UCSD-AML1 (cell line): ENCODE measurements at regions not wholly inside any gene's neighbourhood (a gene's known extent, or its start where the extent isn't known, plus 50 kb on each side); places are given as distances from the start of the nearest gene placed in this dataset.
"Not testable (repeated sequence)": the region's sequence is repeated elsewhere in the genome, so short reads cannot be mapped to it uniquely, and the experiment has no call there.

Experiments
- DNase-seq: peaks from one replicate; lab custom pipeline; 2025; ENCODE audit not compliant: unreplicated experiment; lab: John Stamatoyannopoulos, UW

- DNase-seq = no peak
These were observed 220.8 kb downstream of the NMUR2 start for GRCh38 chr5:152184266-152184665.

- no peak for DNase-seq
These were observed 223.6 kb downstream of the NMUR2 start for GRCh38 chr5:152181461-152181860.

DNA sequence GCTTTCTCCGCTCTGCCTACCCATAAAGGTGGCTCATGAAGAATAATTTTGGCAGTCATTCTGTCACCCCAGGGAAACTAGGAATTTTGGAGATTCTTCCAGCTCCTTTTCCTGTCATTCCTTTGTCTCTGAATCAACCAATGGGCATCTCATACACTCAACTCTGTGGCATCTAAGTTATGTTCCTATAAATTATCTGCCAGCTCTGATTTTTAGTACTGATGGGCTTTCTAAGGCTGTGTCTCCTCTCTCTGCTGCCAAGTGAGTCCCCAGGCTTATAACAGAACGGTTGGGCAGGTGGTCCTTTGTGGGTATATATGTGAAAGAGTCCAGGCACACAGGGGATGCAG, 226.8 kb downstream of the NMUR2 start:
- DNase-seq = no peak

DNA sequence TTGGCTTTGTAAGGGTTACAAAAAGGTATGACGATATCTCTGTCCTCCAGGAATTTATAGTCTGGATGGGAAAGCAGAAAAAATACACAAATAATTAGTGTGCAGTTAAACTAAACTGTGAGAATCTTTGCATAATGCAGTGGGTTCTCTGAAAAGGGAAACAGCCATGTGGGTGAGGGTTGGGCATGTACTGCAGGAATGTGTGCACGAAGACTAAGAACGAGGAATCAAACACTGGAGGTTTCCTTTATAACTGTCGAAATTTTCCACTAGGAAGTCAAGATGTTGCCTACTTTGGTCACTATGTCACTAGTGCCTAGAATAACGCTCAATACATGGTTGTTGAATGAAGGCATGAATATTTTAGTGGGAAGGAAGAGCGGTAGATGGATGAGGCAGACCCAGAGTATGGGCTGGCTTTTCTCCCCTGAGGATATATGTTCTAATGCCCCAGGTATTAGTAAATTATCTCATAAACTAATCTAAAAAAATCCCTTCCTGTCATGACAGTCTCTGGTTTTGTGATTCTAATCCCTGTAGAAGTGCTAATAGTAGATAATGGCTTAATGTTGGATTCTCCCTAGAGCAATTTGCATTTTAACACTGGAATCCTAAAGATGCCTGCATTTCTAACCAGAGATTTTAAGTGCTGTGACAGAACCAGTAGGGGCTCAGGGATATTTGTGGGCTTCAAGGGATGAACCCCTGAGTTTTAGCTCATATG, 227.3 kb downstream of the NMUR2 start:
- DNase-seq = no peak

GRCh38 chr5:152171888-152172287, 233.2 kb downstream of the NMUR2 start:
- DNase-seq = no peak

DNA sequence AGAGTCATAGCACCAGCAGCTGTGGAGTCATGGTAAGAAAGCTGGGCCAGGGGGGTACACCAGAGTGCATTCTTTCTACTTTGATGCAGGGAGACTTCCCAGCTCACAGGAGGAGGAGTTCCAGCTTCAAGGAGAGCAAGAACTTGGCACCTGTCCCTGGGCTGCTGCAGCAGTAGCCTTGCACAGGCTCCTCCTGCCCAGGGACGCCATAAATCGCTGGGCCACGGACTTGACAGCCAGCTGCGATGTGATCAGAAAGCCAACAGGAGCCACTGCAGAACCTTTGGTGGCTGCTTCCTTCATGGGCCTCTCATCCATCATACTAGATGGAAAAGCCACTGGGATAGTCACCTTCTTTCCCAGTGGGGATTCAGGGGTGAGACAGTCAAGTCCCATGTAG, 234.7 kb downstream of the NMUR2 start:
- DNase-seq = no peak

DNA sequence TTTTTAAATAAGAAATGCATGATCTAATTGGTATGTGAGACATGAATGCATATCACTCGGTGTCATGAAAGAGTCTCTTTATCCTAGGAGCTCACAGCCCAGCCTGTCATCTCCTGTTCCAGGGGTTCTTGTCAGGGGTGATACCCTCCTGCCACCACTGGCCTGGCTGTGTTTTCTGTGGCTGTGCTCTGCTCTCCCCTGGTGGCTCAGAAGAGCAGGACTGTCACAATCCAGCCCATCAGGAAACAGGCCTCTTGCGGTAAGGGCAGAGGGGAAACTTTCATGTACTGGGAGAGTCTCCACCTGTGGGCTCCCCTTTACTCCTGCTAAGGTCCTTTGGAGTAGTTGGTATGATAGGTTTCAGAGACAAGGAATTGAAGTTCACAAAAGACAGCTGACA, 240.2 kb upstream of the GLRA1 start:
- DNase-seq = no peak

DNA sequence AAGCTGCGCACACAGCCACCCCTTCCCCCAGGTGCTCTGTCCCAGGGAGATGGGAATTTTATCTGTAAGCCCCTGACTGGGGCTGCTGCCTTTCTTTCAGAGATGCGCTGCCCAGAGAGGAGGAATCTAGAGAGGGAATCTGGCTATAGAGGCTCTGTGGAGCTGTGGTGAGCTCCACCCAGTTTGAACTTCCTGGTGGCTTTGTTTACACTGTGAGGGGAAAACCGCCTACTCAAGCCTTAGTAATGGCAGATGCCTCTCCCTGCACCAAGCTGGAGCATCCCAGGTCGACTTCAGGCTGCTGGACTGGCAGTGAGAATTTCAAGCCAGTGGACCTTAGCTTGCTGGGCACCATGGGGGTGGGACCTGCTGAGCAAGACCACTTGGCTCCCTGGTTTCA, 235.2 kb upstream of the GLRA1 start:
- DNase-seq = not testable (repeated sequence)

DNA sequence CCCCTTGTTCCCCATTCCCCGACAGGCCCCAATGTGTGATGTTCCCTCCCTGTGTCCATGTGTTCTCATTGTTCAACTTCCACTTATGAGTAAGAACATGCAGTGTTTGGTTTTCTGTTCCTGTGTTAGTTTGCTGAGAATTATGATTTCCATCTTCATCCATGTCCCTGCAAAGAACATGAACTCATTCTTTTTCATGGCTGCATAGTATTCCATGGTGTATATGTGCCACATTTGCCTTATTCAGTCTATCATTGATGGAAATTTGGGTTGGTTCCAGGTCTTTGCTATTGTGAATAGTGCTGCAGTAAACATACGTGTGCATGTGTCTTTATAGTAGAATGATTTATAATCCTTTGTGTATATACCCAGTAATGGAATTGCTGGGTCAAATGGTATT, 229.8 kb upstream of the GLRA1 start:
- not testable (repeated sequence) for DNase-seq

DNA sequence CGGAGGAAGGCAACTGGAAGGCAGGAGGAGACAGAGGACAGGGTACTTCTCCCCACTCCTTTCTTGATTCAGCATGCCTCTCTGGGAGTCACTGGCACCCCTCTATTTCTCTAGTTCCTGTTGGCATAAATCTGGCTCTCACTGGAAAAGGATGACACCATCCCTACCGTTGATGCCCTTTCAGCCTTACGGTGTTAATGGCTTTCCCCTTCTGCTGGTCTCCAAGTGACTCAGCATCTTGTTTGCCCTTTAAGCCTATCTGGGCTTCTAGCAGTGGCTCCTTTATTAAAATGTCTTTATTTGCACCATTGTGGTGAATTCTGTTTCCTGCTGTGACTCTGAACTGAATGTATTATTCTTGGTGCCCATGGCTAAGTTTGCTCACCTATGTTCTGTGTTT, 227.3 kb upstream of the GLRA1 start:
- no peak for DNase-seq

DNA sequence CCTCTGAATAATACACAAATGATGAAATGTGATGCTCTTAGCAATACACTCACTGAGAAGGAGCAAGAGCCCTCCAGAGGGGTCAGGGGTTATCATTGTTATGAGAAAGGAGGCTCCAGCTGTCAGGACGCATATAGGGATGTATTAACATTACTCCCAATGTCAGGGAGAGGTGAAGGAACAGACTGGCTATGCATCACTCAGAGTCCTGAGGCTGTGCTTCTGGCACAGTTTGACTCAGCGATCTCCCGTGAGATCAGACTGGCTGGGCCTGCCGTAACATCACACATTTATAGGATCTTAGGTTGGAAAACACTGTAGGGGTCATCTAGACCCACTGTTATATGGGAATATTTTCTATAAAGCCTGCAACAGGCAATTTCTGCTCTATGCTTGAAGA, 226.5 kb upstream of the GLRA1 start:
- DNase-seq = no peak

- DNase-seq = no peak
These were observed 222.6 kb upstream of the GLRA1 start for GRCh38 chr5:152147286-152147685.

- DNase-seq = no peak
These were observed 221.9 kb upstream of the GLRA1 start for GRCh38 chr5:152146566-152146965.

- DNase-seq = no peak
These were observed 219.9 kb upstream of the GLRA1 start for GRCh38 chr5:152144556-152144955.

DNA sequence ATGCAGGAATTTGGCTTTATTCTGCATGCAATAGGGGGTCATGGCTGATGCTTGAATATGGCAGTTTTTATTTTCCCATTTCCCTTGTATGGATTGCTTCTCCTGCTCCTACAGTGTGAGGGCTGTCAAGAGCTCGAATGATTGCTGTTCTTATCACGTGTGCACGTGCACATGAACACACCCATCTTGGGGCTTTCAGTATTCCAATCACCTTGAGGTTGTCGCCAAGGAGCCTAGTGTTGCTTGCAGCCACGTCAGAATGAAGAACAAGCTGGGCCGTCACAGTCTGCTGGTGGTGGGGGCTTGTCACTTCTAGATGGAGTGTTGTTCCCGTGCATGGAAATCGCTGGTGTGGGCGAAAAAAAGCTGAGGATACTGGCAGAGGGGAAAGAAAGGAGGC, 219.4 kb upstream of the GLRA1 start:
- DNase-seq = no peak

GRCh38 chr5:152142840-152143469, 218.3 kb upstream of the GLRA1 start:
- DNase-seq = peak; percentile 31

DNA sequence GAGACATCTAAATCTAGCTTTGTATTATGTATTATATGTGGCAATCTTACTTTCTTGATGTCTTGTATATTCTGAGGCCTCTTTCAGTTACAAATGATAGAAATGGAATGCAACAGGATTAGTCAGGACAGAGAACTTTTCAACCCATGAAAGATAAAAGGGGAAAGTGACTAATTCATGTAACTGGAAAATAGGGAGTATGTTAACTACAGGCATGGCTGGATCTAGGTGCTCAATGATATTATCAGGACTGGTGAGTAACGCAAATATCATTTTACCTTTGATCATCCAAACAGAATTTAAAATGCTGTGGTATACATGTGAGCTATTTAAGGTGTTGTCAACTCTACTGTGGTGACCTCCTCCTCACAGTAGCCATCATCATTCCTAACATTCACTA, 215.7 kb upstream of the GLRA1 start:
- DNase-seq = no peak

DNA sequence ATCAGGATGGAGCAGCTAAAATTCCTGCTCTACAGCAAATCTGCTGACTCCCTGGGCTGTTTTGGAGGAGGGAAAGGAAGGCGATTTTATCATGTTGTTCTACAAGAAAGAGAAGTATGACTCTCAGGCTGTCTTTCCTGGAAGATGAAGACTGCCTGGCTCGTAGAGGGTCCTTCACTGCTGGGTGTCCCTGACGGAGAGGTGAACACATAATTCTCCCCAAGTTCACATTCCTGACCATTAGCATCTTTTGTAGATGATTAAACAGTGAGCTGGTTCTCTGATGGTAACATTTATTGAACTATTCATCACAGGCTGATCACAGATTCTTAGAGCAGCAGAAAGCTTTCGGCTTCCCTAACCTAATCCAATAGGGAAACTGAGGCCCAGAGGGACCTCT, 212.4 kb upstream of the GLRA1 start:
- DNase-seq = no peak

DNA sequence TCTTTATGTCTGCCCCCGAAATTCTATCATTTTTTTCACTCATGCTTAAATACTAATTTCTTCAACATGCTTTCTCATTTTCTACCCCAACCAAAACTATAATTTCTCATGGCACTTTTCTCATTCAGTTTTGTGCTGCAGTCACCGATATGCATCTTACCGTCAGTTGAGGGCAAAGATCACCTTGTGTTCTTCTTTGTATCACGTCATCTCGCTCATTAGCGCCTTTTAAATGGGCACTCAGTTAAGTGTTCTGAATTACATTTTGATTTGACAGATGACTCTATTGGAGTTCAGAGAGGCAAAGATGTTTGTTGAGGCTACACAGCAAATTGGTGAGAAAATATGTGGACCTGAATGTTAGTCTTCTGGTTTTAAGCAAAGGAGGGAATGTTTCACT, 211.7 kb upstream of the GLRA1 start:
- DNase-seq = no peak

- no peak for DNase-seq
These were observed 211.2 kb upstream of the GLRA1 start for GRCh38 chr5:152135827-152136226.

GRCh38 chr5:152125661-152126205, 201.1 kb upstream of the GLRA1 start:
- DNase-seq = no peak

DNA sequence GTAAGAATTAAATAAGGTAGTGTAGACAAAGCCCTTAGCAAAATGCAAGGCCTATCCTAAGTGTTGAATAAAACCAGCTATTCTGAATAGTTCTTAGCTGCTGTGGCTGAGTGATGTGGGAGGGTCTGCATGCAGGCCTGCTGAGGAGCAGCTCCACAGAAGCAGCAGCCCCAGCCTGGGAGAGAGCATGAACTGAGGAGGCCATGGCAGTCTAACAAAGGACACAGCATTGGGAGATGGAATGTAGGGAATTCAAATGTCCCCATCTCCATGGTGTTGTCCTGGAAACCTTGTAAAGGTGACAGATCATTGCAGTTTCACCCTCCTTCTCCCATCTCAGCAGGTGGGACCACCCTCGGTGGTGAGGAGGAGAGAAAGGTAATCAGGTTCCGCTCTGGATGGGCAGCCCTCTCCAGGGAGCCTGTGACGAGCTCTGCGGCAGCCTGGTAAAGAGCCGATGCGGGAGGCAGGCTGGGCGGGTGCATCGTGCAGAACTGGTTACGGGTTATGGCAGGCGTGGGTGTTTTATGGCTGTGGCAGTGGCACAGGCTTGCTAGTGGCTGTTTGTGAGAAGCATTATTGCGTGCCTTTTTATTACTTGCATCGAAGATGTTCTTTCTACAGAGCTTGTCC, 199.9 kb upstream of the GLRA1 start:
- DNase-seq = no peak
